Spleen (tissue), 7 donors: ENCODE measurements at regions not wholly inside any gene's neighbourhood (a gene's known extent, or its start where the extent isn't known, plus 50 kb on each side); places are given as distances from the start of the nearest gene placed in this dataset.

Experiments used
- CTCF ChIP-seq, 11 experiments: fragments of 200-600 bp in 7 of 11; fragments of 450-650 bp in 4 of 11; sonication (generic) in 4 of 11; IDR thresholded peaks in 8 of 11; conservative IDR thresholded peaks in 3 of 11; 1 replicate in 7 of 11; 2 replicates in 4 of 11; pipeline versions ENCODE4 v1.4.0 to v1.8.0; 2016 to 2021; ENCODE audit warnings: antibody characterized with exemption in 11 of 11, inconsistent platforms in 4 of 11, mild to moderate bottlenecking in 1 of 11
- POLR2A ChIP-seq, 3 donors: fragments of 450-650 bp; IDR thresholded peaks; one replicate each; pipeline ENCODE4 v1.5.1; 2017; ENCODE audit warnings: antibody characterized with exemption in 3 of 3, mild to moderate bottlenecking in 1 of 3
- POLR2AphosphoS5 ChIP-seq, 3 donors: sonication (generic); formaldehyde crosslinking; IDR thresholded peaks; one replicate each; pipeline ENCODE4 v1.5.1; 2017; ENCODE audit warnings: antibody characterized with exemption in 3 of 3
- donor health status: DM: no; HTN: no; CAD: no; lungs with moderate emphysema.
- donor health status: DM: no; HTN: no; CAD: no.
- donor health status: DM: no; HTN: no; CAD: no.

GRCh38 chr4:20323991-20324390, 72.3 kb downstream of the SLIT2 start:
- no peak for TF ChIP-seq CTCF (IDR thresholded peaks at IDR 0.05 in 8 of 11, conservative IDR thresholded peaks at IDR 0.05 in 3 of 11)
- TF ChIP-seq POLR2AphosphoS5 (IDR thresholded peaks at IDR 0.05): no peak
- TF ChIP-seq POLR2A (IDR thresholded peaks at IDR 0.05): no peak
